ENCODE measurements at regions not wholly inside any gene's neighbourhood (a gene's known extent, or its start where the extent isn't known, plus 50 kb on each side); places are given as distances from the start of the nearest gene placed in this dataset.

GRCh38 chr12:77237896-77238295 lies 172.5 kb upstream of the E2F7 start:
- TF ChIP-seq CTCF (IDR thresholded peaks at IDR 0.05), result no peak
- TF ChIP-seq POLR2A (IDR thresholded peaks at IDR 0.05), result no peak
- TF ChIP-seq EP300 (IDR thresholded peaks at IDR 0.05), result no peak
